Neural crest cell (in vitro differentiated cells): ENCODE measurements at regions not wholly inside any gene's neighbourhood (a gene's known extent, or its start where the extent isn't known, plus 50 kb on each side); places are given as distances from the start of the nearest gene placed in this dataset.

ENCODE experiments used
- DNase-seq: peaks from one replicate; pipeline ENCODE4 v3.0.0; 2021; ENCODE audit warnings: low read depth, mixed read lengths, low spot score
- H3K27ac Mint-ChIP-seq: one replicate; pipeline ENCODE4 v1.8.0; 2021; ENCODE audit warnings: mild to moderate bottlenecking, mixed read lengths; ENCODE audit not compliant: unreplicated experiment
- H3K27me3 Mint-ChIP-seq: 2 replicates; pipeline ENCODE4 v1.8.0; 2021; ENCODE audit warnings: low read depth, mild to moderate bottlenecking, mixed read lengths
- H3K36me3 Mint-ChIP-seq: 2 replicates; pipeline ENCODE4 v1.8.0; 2021; ENCODE audit warnings: low read depth, mild to moderate bottlenecking, mixed read lengths
- H3K4me1 Mint-ChIP-seq: 2 replicates; pipeline ENCODE4 v1.8.0; 2021; ENCODE audit warnings: mixed read lengths
- H3K4me3 Mint-ChIP-seq: one replicate; pipeline ENCODE4 v1.8.0; 2021; ENCODE audit warnings: mild to moderate bottlenecking, mixed read lengths
- H3K9me3 Mint-ChIP-seq: 2 replicates; pipeline ENCODE4 v1.8.0; 2021; ENCODE audit warnings: mixed read lengths
- TF ChIP-seq, protein P1 (sequence below): fragments of 200-600 bp; sonication (generic); conservative IDR thresholded peaks from 2 replicates; pipeline ENCODE4 v1.5.0; 2021; ENCODE audit warnings: antibody characterized with exemption, mild to moderate bottlenecking

DNA sequence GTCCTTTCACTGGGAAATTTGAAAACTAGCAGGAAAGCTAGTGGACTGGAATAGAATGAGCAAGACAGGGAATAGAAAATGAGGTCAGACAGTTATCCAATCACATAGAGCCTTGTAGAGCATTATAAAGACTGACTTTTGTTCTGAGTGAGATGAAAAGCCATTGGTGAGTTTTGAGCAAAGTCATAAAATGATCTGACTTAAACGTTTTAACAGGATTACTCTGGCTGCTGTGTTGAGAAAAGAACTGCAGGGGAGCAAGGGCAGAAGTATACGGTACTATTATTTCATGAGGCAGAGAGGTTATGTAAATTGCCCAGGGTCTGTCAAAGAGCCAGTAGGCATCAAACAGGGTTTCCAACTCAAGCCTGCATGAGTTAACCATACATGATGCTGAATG is 393.4 kb downstream of the TFEC start:
- Mint-ChIP-seq H3K4me3 (no peak overlapping the region), H3K27ac (no peak overlapping the region), H3K36me3 (no peaks in the 10 kb centered on the region), H3K27me3 (no peaks in the 10 kb centered on the region), H3K4me1 (no peaks in the 10 kb centered on the region), H3K9me3 (peaks cover 4% of the 10 kb centered on the region)
- DNase-seq: no peak
- TF ChIP-seq, protein P1, sequence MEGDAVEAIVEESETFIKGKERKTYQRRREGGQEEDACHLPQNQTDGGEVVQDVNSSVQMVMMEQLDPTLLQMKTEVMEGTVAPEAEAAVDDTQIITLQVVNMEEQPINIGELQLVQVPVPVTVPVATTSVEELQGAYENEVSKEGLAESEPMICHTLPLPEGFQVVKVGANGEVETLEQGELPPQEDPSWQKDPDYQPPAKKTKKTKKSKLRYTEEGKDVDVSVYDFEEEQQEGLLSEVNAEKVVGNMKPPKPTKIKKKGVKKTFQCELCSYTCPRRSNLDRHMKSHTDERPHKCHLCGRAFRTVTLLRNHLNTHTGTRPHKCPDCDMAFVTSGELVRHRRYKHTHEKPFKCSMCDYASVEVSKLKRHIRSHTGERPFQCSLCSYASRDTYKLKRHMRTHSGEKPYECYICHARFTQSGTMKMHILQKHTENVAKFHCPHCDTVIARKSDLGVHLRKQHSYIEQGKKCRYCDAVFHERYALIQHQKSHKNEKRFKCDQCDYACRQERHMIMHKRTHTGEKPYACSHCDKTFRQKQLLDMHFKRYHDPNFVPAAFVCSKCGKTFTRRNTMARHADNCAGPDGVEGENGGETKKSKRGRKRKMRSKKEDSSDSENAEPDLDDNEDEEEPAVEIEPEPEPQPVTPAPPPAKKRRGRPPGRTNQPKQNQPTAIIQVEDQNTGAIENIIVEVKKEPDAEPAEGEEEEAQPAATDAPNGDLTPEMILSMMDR: no peak

DNA sequence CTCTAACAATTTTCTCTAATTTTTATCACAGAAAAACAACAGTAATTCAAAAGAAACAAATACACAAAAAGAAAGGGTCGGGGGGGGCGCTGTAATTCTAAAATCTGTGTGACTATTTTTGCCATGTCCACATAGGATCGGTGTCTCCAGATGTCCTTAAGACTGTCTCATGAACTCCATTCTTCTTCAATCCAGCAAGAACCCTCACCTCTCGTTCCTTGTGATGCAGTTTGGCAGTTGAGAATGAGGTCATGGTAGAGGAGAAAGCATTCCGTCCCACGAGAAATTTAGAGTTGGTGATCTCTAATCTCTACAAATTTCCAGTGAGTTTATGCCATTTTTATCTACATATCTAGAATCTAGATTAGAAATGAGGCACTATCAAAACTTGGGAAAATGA is 394.7 kb downstream of the TFEC start:
- H3K27me3 Mint-ChIP-seq: no peaks in the 10 kb centered on the region
- H3K4me3 Mint-ChIP-seq: no peak overlapping the region
- no peaks in the 10 kb centered on the region for H3K9me3 Mint-ChIP-seq
- no peaks in the 10 kb centered on the region for H3K36me3 Mint-ChIP-seq
- no peak for DNase-seq
- no peak overlapping the region for H3K27ac Mint-ChIP-seq
- TF ChIP-seq, protein P1: no peak
- H3K4me1 Mint-ChIP-seq: no peaks in the 10 kb centered on the region

DNA sequence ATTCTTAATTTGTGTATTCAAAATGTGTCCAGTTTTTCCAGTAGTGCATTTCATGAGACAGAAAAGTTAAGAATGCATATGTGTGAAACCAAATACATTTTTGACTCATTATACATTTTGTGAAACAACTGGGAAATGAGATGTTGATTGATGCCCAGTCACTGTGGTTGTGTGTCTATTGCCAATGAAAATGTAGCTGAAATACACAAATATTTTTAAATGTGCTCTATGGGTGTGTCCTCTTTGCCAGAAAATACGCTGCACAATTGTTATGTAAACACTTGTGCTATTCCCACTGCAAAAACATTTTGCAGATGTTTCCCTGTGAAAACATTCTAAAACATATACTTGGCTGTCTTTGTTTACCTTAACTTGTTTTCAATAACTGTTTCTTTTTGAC is 395.2 kb downstream of the TFEC start:
- no peaks in the 10 kb centered on the region for H3K36me3 Mint-ChIP-seq
- no peak for DNase-seq
- no peaks in the 10 kb centered on the region for H3K9me3 Mint-ChIP-seq
- H3K27ac Mint-ChIP-seq: no peak overlapping the region
- TF ChIP-seq, protein P1: no peak
- H3K4me3 Mint-ChIP-seq: no peak overlapping the region
- H3K4me1 Mint-ChIP-seq: no peaks in the 10 kb centered on the region
- no peaks in the 10 kb centered on the region for H3K27me3 Mint-ChIP-seq

DNA sequence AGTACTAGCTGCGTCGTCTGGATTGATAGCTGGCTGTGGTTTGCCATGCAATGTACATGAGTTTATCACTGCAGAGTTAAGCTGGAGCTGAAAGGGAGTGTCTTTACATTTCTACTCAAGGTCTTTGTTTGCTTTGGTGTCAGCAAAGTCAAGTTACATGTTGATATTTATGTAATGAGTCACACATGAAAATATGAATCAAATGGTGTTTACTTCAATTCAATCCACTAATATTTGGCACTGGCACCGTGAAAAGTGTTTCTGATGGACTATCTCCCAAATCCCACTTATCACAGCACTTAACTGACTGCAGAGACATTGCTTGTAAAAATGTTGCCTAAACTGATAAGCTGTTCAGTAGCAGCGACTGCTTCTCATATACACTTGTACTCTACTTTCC is 395.9 kb downstream of the TFEC start:
- H3K4me1 Mint-ChIP-seq: no peaks in the 10 kb centered on the region
- no peaks in the 10 kb centered on the region for H3K9me3 Mint-ChIP-seq
- H3K36me3 Mint-ChIP-seq: no peaks in the 10 kb centered on the region
- H3K27me3 Mint-ChIP-seq: no peaks in the 10 kb centered on the region
- H3K4me3 Mint-ChIP-seq: no peak overlapping the region
- DNase-seq: no peak
- TF ChIP-seq, protein P1: no peak
- no peak overlapping the region for H3K27ac Mint-ChIP-seq

DNA sequence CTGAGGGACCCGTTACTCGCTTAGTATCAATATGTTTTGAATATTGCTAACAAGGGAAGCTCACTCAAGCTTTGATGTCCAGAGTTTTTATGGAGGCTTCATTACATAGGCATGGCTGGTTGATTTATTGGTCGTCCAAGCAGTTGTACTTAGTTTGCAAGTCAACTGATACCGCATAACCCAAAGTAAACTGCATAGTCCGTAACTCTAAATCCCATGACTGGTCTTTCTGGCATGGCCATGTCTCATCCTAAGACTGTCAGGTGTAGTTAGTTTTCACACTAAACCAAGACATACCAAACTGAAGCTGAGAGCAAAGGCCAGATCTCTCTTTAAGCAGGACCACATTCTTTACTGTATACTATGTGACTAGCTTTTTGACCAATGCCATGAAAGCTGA is 397.9 kb downstream of the TFEC start:
- no peak overlapping the region for H3K4me3 Mint-ChIP-seq
- no peaks in the 10 kb centered on the region for H3K4me1 Mint-ChIP-seq
- H3K27ac Mint-ChIP-seq: no peak overlapping the region
- TF ChIP-seq, protein P1: no peak
- no peaks in the 10 kb centered on the region for H3K36me3 Mint-ChIP-seq
- no peaks in the 10 kb centered on the region for H3K9me3 Mint-ChIP-seq
- no peaks in the 10 kb centered on the region for H3K27me3 Mint-ChIP-seq
- DNase-seq: no peak

DNA sequence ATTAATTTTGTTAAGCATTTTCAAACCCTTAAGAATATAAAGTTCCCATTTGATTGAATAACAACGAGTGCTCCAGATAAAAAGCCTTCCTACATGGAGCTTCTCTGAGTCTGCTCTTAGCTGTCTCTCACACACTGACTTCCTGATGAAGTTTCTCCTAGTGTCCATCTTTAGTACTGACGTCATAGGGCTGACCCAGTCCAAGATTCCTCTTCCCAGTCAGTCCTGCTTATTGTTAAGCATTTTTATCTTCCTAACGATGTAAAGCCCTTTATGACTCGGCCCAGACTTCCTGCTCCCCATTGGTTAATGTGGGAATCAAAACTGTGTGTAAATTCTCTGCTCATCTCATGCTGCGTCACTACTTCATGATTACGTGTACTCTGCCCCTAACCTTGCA is 398.8 kb downstream of the TFEC start:
- H3K36me3 Mint-ChIP-seq: no peaks in the 10 kb centered on the region
- H3K27ac Mint-ChIP-seq: no peak overlapping the region
- no peak overlapping the region for H3K4me3 Mint-ChIP-seq

More for the DNA sequence above, 398.8 kb downstream of the TFEC start:
- no peak for DNase-seq
- H3K27me3 Mint-ChIP-seq: no peaks in the 10 kb centered on the region
- H3K9me3 Mint-ChIP-seq: no peaks in the 10 kb centered on the region
- no peaks in the 10 kb centered on the region for H3K4me1 Mint-ChIP-seq
- TF ChIP-seq, protein P1: peak; percentile 28
